GM18508 (cell line): ENCODE measurements at regions not wholly inside any gene's neighbourhood (a gene's known extent, or its start where the extent isn't known, plus 50 kb on each side); places are given as distances from the start of the nearest gene placed in this dataset.

Experiments used
- ATAC-seq: cut with Tn5 transposase; IDR thresholded peaks from one replicate; pipeline ENCODE4 v1.9.1; 2021; ENCODE audit warnings: moderate number of reproducible peaks; ENCODE audit not compliant: insufficient read depth, unreplicated experiment

DNA sequence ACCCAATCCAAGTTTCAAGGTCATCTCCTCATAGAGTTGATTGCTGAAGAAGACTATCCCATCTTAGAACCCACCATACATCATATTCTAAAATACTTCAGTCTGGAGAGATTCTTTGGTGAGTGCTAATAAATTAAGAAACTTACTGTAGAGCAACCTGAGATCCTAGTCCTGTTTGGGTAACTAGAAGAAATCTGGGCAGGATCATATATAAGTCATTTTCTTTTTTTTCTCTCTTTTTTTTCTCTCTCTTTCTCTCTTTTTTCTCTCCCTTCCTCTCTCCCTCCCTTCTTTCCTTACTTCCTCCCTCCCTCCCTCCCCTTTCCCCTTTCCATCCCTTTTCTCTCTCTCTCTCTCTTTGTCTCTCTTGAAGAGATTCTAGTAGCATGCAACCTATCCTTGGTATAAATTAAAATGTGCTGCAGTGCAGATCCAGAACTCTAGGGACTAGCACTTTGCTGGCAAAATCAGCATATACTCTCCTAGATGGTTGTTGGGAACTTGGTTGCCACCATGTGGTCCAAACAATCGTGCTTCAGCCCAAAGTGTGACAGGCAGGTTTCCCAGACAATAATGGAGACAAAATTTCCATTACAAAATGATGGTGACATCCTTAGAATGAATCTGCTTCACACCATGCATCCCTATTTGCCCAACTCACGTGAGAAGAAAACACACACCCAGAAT, 399.4 kb upstream of the CELF4 start:
- no peak for ATAC-seq

GRCh38 chr18:37963837-37964236, 398.2 kb upstream of the CELF4 start:
- no peak for ATAC-seq

DNA sequence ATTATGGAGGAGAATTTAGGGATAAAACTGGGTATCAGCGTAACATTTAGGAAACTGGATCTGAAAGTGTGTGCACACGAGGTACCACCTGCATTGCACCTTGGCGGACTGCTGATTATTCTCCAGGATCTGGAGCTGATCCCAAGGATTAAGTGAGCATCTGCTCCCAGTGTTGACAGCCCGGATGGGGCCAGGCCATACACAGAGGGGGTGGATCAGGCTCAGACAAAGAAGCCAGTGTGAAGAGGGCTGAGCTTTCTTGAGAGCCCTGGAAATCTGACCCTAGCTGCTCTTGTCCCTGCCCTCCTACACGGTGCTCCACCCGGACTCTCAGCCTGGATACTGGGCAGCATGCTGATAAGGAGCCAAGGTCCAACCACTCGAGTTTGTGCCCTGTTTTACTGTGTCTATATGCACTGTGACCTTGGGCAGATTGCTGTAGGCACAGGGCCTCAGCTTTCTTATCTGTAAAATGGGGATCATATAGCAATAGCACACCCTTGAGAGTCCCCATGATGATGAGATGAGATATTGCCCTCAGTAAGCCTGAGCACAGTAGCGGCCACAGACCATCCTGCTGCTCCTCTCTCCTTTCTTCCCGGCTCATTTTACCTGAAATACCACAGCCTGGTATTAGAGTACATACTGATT, 396.8 kb upstream of the CELF4 start:
- ATAC-seq = no peak

DNA sequence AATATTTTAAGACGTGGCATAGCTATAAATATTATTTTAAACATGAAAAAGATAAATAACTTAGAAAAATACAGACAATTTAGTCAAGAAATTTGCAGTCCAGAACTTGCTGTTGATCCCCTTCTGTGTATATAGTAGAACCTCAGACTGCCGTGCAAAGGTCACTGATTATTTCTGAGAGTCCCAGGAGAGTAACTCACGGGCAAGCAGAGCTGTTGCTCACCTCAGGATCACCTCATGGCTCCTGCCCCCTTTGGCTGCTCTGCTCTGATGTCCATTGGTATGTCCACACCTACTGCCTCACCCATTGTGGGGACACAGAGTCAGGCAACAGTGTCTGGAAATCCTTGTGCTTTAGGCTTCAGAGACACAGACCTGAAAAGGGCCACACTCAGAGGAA, 392.9 kb upstream of the CELF4 start:
- no peak for ATAC-seq

GRCh38 chr18:37956902-37957301, 391.3 kb upstream of the CELF4 start:
- ATAC-seq = no peak

GRCh38 chr18:37956020-37956419, 390.4 kb upstream of the CELF4 start:
- ATAC-seq = no peak

DNA sequence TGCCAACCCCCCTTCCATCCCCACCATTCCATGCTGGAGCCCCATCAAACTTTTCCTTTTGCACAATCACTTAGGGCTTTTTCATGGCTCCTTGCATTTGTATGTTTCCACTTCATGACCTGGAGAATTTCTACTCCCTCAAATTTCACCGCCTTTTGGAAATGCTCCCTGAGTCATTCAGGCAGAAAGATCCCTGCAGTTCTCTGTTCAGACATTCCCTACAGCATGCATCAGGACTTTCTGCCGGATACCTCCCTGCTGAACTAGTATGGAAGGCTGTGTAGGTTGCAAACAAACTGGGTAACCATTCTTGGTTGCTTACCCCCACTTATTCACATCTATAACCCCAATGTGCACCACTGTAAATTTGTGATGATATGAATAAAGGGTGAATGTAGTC, 389.6 kb upstream of the CELF4 start:
- no peak for ATAC-seq

GRCh38 chr18:37953876-37954275, 388.3 kb upstream of the CELF4 start:
- ATAC-seq = no peak

DNA sequence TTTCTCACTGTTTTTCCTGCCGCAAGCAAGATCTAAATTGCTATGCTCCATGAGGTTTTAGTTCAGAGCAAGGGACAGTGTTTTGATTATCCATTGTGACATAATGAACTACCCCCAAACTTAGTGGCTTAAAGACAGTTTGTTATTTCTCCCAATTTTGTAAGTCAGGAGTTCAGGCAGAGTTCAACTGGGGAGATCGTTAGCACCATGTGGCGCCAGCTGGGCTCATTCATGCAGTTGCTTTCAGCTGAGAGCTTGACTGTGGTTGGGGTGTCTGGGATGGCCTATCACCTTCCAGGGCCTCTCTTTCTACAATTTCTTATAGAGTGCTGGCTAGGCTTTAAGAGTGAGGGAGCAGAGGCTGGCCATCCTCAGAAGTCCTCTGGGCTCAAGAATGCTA, 382.9 kb upstream of the CELF4 start:
- ATAC-seq = no peak

GRCh38 chr18:37946324-37946723, 380.7 kb upstream of the CELF4 start:
- no peak for ATAC-seq

- no peak for ATAC-seq
Observed at GRCh38 chr18:37944700-37945270, 379.2 kb upstream of the CELF4 start.

DNA sequence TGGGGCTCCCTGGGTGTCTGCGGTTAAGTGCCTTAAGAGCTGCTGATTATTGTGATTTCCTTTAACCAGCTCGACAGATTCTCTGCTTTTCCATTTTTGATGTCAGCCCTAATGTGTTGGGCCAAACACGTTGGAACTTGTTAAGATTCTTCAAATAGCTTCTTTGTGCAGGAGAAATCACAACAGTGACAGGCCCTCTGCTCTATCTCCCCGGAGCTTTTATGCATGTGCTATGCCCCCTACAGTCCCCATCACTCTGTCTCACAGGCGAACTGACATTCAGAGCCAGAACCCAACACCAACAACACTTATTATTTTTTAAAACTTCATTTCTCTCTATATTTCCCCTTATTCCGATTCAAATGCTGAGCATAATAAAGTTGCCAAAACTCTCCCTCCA, 371.7 kb upstream of the CELF4 start:
- ATAC-seq = no peak

DNA sequence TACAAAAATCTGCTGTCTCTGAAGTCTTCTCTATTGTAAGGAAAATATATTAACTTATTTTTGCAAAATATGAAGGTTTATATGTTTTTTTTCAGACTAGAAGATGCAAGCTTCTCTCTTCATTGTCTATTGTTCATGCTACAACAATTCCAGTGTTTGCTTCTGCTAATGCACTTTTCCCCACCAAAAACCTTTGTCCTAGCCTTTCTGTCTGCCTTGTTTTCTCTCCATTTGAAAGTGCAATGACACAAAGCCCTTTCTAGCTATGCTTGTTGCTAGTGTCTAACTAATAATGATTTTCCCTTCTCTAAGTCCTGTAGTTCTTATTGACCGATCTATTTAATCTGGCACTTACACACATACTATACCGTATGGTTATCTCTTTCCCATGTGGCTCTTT, 369.5 kb upstream of the CELF4 start:
- no peak for ATAC-seq

DNA sequence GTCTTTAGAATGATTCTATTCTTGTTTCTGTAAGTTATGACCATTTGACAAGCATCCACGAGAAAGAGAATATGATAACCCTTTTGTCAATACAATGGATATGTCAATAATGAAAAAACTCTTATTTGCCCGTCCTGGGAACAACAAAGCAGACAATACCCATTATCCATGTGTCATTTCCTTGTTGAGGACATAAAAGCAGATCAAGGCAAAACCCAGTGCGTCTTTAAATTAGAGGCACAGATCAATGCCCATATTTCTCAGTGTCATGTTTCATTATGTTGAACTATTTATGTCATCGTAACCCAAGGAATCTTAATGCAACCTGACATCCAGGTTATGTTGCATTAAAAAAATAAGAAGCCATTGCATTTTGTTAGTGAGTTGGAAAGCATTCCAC, 365.0 kb upstream of the CELF4 start:
- ATAC-seq = no peak

- ATAC-seq = no peak
Observed at GRCh38 chr18:37922162-37922561, 356.6 kb upstream of the CELF4 start.

GRCh38 chr18:37920865-37921264, 355.3 kb upstream of the CELF4 start:
- ATAC-seq = no peak

- no peak for ATAC-seq
Observed at GRCh38 chr18:37913051-37913450, 347.5 kb upstream of the CELF4 start.

- ATAC-seq = no peak
Observed at GRCh38 chr18:37902344-37902743, 336.7 kb upstream of the CELF4 start.

DNA sequence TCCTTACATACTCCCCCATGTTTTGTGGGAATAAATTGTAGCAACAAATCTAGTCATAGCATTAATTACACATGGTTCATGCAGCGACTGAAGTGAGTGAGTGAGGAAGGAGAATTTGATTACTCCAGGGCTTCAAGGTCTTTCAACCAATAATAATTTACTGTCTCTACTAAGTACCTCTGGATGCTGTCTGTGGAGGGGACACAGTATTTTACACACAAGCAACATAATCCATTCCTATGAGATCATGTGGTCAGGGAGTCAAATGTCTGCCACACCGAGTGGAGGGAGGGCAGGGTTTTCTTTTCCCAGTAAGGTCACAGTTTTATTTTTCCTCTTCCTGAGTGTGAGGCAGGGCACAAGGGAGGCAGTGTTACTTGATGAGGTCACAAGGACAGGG, 334.7 kb upstream of the CELF4 start:
- no peak for ATAC-seq

DNA sequence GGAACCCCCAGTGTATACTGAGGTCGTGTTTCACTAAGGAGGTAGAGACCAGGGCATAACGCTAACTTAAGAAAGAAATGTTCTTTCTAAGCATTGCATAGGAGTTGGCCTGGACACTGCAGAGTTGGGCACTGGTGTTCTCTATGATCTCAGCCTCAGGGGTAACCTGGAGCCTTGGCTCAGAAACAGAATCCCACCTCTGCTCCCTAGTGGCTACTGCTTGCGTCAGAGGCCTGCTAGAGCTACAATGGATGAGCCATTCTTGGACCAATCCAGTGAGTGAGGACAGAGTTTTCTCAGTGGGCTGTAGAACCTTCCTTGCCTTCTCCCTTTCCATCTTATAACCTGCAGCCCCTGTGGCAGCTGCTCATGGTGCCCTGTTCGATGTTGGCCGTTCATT, 324.4 kb upstream of the CELF4 start:
- no peak for ATAC-seq

- no peak for ATAC-seq
Observed at GRCh38 chr18:37874721-37875120, 309.1 kb upstream of the CELF4 start.

GRCh38 chr18:37873416-37873815, 307.8 kb upstream of the CELF4 start:
- no peak for ATAC-seq
